Activated naive CD4-positive, alpha-beta T cell treated with anti-CD3 and anti-CD28 coated beads, Interleukin-2, amount 10 ng/mL, durations not matched to agents 7 days and 5 days (primary cell): ENCODE measurements at regions not wholly inside any gene's neighbourhood (a gene's known extent, or its start where the extent isn't known, plus 50 kb on each side); places are given as distances from the start of the nearest gene placed in this dataset.

Source experiments
- CTCF ChIA-PET: fragments of 350-600 bp; sonication (Branson Sonifier 250); formaldehyde crosslinking; loops from one replicate; lab custom pipeline; 2021; ENCODE audit warnings: antibody characterized with exemption; lab: Charles Lee
- DNase-seq: peaks from one replicate; pipeline ENCODE4 v3.0.0-alpha.2; 2020
- H3K27ac Mint-ChIP-seq: one replicate; pipeline ENCODE4 v1.8.0; 2021; ENCODE audit warnings: mild to moderate bottlenecking, moderate library complexity, mixed read lengths
- H3K27me3 Mint-ChIP-seq: one replicate; pipeline ENCODE4 v1.8.0; 2021; ENCODE audit warnings: mild to moderate bottlenecking, mixed read lengths
- H3K36me3 Mint-ChIP-seq: one replicate; pipeline ENCODE4 v1.8.0; 2021; ENCODE audit warnings: mixed read lengths
- H3K4me1 Mint-ChIP-seq: one replicate; pipeline ENCODE4 v1.8.0; 2021; ENCODE audit warnings: mixed read lengths
- H3K4me3 Mint-ChIP-seq: one replicate; pipeline ENCODE4 v1.8.0; 2021; ENCODE audit warnings: mild to moderate bottlenecking, moderate library complexity, mixed read lengths
- H3K9me3 Mint-ChIP-seq: one replicate; pipeline ENCODE4 v1.8.0; 2021; ENCODE audit warnings: mixed read lengths

GRCh38 chr9:25935188-25935587 lies 256.9 kb upstream of the TUSC1 start:
- Mint-ChIP-seq H3K36me3 (no peaks in the 10 kb centered on the region), H3K9me3 (peaks cover 10% of the 10 kb centered on the region), H3K27me3 (no peaks in the 10 kb centered on the region), H3K4me1 (no peaks in the 10 kb centered on the region), H3K27ac (no peak overlapping the region), H3K4me3 (no peak overlapping the region)
- CTCF ChIA-PET: no interaction called here
- DNase-seq: no peak

GRCh38 chr9:25918761-25919160 lies 240.5 kb upstream of the TUSC1 start:
- Mint-ChIP-seq H3K27ac (no peak overlapping the region), H3K4me1 (no peaks in the 10 kb centered on the region), H3K9me3 (peaks cover 7% of the 10 kb centered on the region), H3K4me3 (no peak overlapping the region), H3K27me3 (no peaks in the 10 kb centered on the region), H3K36me3 (no peaks in the 10 kb centered on the region)
- CTCF ChIA-PET: no interaction called here
- no peak for DNase-seq

- H3K36me3 Mint-ChIP-seq: no peaks in the 10 kb centered on the region
- no peak overlapping the region for H3K4me3 Mint-ChIP-seq
- H3K4me1 Mint-ChIP-seq: no peaks in the 10 kb centered on the region
- peaks cover 7% of the 10 kb centered on the region for H3K9me3 Mint-ChIP-seq
- CTCF ChIA-PET: no interaction called here
- no peak for DNase-seq
- H3K27ac Mint-ChIP-seq: no peak overlapping the region
- no peaks in the 10 kb centered on the region for H3K27me3 Mint-ChIP-seq
Observed at GRCh38 chr9:25917731-25918362, 239.6 kb upstream of the TUSC1 start.

GRCh38 chr9:25913806-25914205 lies 235.6 kb upstream of the TUSC1 start:
- no peak for DNase-seq
- H3K36me3 Mint-ChIP-seq: no peaks in the 10 kb centered on the region
- no peak overlapping the region for H3K27ac Mint-ChIP-seq
- no peak overlapping the region for H3K4me3 Mint-ChIP-seq
- H3K9me3 Mint-ChIP-seq: peaks cover 6% of the 10 kb centered on the region
- no peaks in the 10 kb centered on the region for H3K4me1 Mint-ChIP-seq
- CTCF ChIA-PET: no interaction called here
- no peaks in the 10 kb centered on the region for H3K27me3 Mint-ChIP-seq

- Mint-ChIP-seq H3K27ac (no peak overlapping the region), H3K9me3 (peaks cover 10% of the 10 kb centered on the region), H3K27me3 (no peaks in the 10 kb centered on the region), H3K4me1 (no peaks in the 10 kb centered on the region), H3K4me3 (no peak overlapping the region), H3K36me3 (no peaks in the 10 kb centered on the region)
- CTCF ChIA-PET: no interaction called here
- DNase-seq: no peak
Observed at GRCh38 chr9:25904701-25905100, 226.5 kb upstream of the TUSC1 start.

GRCh38 chr9:25891527-25891926 lies 213.3 kb upstream of the TUSC1 start:
- Mint-ChIP-seq H3K4me1 (no peaks in the 10 kb centered on the region), H3K36me3 (no peaks in the 10 kb centered on the region), H3K4me3 (no peak overlapping the region), H3K27me3 (no peaks in the 10 kb centered on the region), H3K27ac (no peak overlapping the region), H3K9me3 (peaks cover 18% of the 10 kb centered on the region)
- CTCF ChIA-PET: no interaction called here
- no peak for DNase-seq

- CTCF ChIA-PET: no interaction called here
Observed at GRCh38 chr9:25889661-25890060, 211.4 kb upstream of the TUSC1 start.

GRCh38 chr9:25876248-25876647 lies 198.0 kb upstream of the TUSC1 start:
- CTCF ChIA-PET: no interaction called here
- no peaks in the 10 kb centered on the region for H3K27me3 Mint-ChIP-seq
- peaks cover 7% of the 10 kb centered on the region for H3K9me3 Mint-ChIP-seq
- H3K36me3 Mint-ChIP-seq: no peaks in the 10 kb centered on the region
- no peak overlapping the region for H3K27ac Mint-ChIP-seq
- no peak overlapping the region for H3K4me3 Mint-ChIP-seq
- no peak for DNase-seq
- no peaks in the 10 kb centered on the region for H3K4me1 Mint-ChIP-seq

More at GRCh38 chr9:25889661-25890060, 211.4 kb upstream of the TUSC1 start:
- Mint-ChIP-seq H3K4me3 (no peak overlapping the region), H3K4me1 (no peaks in the 10 kb centered on the region), H3K27me3 (no peaks in the 10 kb centered on the region), H3K9me3 (peaks cover 14% of the 10 kb centered on the region), H3K36me3 (no peaks in the 10 kb centered on the region), H3K27ac (no peak overlapping the region)
- no peak for DNase-seq

- no peak for DNase-seq
- peaks cover 15% of the 10 kb centered on the region for H3K9me3 Mint-ChIP-seq
- H3K4me3 Mint-ChIP-seq: no peak overlapping the region
- CTCF ChIA-PET: no interaction called here
- H3K36me3 Mint-ChIP-seq: no peaks in the 10 kb centered on the region
- no peaks in the 10 kb centered on the region for H3K4me1 Mint-ChIP-seq
- H3K27me3 Mint-ChIP-seq: no peaks in the 10 kb centered on the region
- H3K27ac Mint-ChIP-seq: no peak overlapping the region
Observed at GRCh38 chr9:25864509-25864908, 186.3 kb upstream of the TUSC1 start.

- DNase-seq: no peak
- H3K9me3 Mint-ChIP-seq: peaks cover 6% of the 10 kb centered on the region
Observed at GRCh38 chr9:25861421-25861820, 183.2 kb upstream of the TUSC1 start.

GRCh38 chr9:25857147-25857546 lies 178.9 kb upstream of the TUSC1 start:
- no peak overlapping the region for H3K4me3 Mint-ChIP-seq
- DNase-seq: no peak
- peaks cover 6% of the 10 kb centered on the region for H3K9me3 Mint-ChIP-seq
- no peaks in the 10 kb centered on the region for H3K4me1 Mint-ChIP-seq
- no peaks in the 10 kb centered on the region for H3K27me3 Mint-ChIP-seq
- no peaks in the 10 kb centered on the region for H3K36me3 Mint-ChIP-seq
- CTCF ChIA-PET: no interaction called here
- H3K27ac Mint-ChIP-seq: no peak overlapping the region

More at GRCh38 chr9:25861421-25861820, 183.2 kb upstream of the TUSC1 start:
- Mint-ChIP-seq H3K4me1 (no peaks in the 10 kb centered on the region), H3K27ac (no peak overlapping the region), H3K27me3 (no peaks in the 10 kb centered on the region), H3K36me3 (no peaks in the 10 kb centered on the region), H3K4me3 (no peak overlapping the region)
- CTCF ChIA-PET: no interaction called here

- no peaks in the 10 kb centered on the region for H3K36me3 Mint-ChIP-seq
- H3K4me1 Mint-ChIP-seq: no peaks in the 10 kb centered on the region
- no peak overlapping the region for H3K27ac Mint-ChIP-seq
- peaks cover 2% of the 10 kb centered on the region for H3K9me3 Mint-ChIP-seq
- no peak overlapping the region for H3K4me3 Mint-ChIP-seq
- no peaks in the 10 kb centered on the region for H3K27me3 Mint-ChIP-seq
- DNase-seq: no peak
- CTCF ChIA-PET: no interaction called here
Observed at GRCh38 chr9:25850803-25851202, 172.6 kb upstream of the TUSC1 start.

- H3K4me3 Mint-ChIP-seq: no peak overlapping the region
- no peaks in the 10 kb centered on the region for H3K36me3 Mint-ChIP-seq
- CTCF ChIA-PET: no interaction called here
- H3K9me3 Mint-ChIP-seq: no peaks in the 10 kb centered on the region
- no peak for DNase-seq
- no peak overlapping the region for H3K27ac Mint-ChIP-seq
- no peaks in the 10 kb centered on the region for H3K27me3 Mint-ChIP-seq
- H3K4me1 Mint-ChIP-seq: no peaks in the 10 kb centered on the region
Observed at GRCh38 chr9:25845867-25846266, 167.6 kb upstream of the TUSC1 start.

GRCh38 chr9:25830381-25830780 lies 152.1 kb upstream of the TUSC1 start:
- H3K27me3 Mint-ChIP-seq: no peaks in the 10 kb centered on the region
- H3K27ac Mint-ChIP-seq: no peak overlapping the region
- no peaks in the 10 kb centered on the region for H3K4me1 Mint-ChIP-seq
- H3K4me3 Mint-ChIP-seq: no peak overlapping the region
- H3K36me3 Mint-ChIP-seq: no peaks in the 10 kb centered on the region
- CTCF ChIA-PET: no interaction called here
- H3K9me3 Mint-ChIP-seq: peaks cover 23% of the 10 kb centered on the region
- no peak for DNase-seq

GRCh38 chr9:25827626-25828025 lies 149.4 kb upstream of the TUSC1 start:
- Mint-ChIP-seq H3K9me3 (peaks cover 28% of the 10 kb centered on the region), H3K27ac (no peak overlapping the region), H3K4me3 (no peak overlapping the region), H3K36me3 (no peaks in the 10 kb centered on the region), H3K4me1 (no peaks in the 10 kb centered on the region), H3K27me3 (no peaks in the 10 kb centered on the region)
- no peak for DNase-seq
- CTCF ChIA-PET: no interaction called here

GRCh38 chr9:25816439-25816838 lies 138.2 kb upstream of the TUSC1 start:
- Mint-ChIP-seq H3K4me1 (no peaks in the 10 kb centered on the region), H3K9me3 (peaks cover 10% of the 10 kb centered on the region), H3K4me3 (no peak overlapping the region), H3K27me3 (no peaks in the 10 kb centered on the region), H3K27ac (no peak overlapping the region), H3K36me3 (no peaks in the 10 kb centered on the region)
- no peak for DNase-seq
- CTCF ChIA-PET: no interaction called here
